Peyer's patch (tissue), 4 donors: ENCODE measurements at regions not wholly inside any gene's neighbourhood (a gene's known extent, or its start where the extent isn't known, plus 50 kb on each side); places are given as distances from the start of the nearest gene placed in this dataset.

ENCODE experiments used
- DNase-seq, 3 donors: peaks; one replicate each; pipeline ENCODE4 v3.0.0-alpha.2; 2017 to 2019
- H3K27ac ChIP-seq, 4 donors: fragments of 200-600 bp; sonication (generic); one replicate each; pipeline ENCODE4 v1.5.1; 2016 to 2019
- H3K27me3 ChIP-seq, 2 donors: fragments of 200-600 bp; sonication (generic); one replicate each; pipeline ENCODE4 v1.5.1; 2019
- H3K36me3 ChIP-seq, 3 donors: fragments of 200-600 bp; sonication (generic); one replicate each; pipeline ENCODE4 v1.5.1; 2016 to 2019
- H3K4me1 ChIP-seq, 4 donors: fragments of 200-600 bp; sonication (generic); one replicate each; pipeline ENCODE4 v1.5.1; 2016 to 2019
- H3K4me3 ChIP-seq, 4 donors: fragments of 200-600 bp; sonication (generic); 1 replicate in 3 of 4; 2 replicates in 1 of 4; pipeline ENCODE4 v1.5.1; 2016 to 2019; ENCODE audit warnings: mild to moderate bottlenecking in 1 of 4
- H3K9me3 ChIP-seq, 4 donors: fragments of 200-600 bp; sonication (generic); one replicate each; pipeline ENCODE4 v1.5.1; 2016 to 2019; ENCODE audit warnings: mild to moderate bottlenecking in 1 of 4
- CTCF ChIP-seq, 6 experiments: fragments of 450-650 bp in 4 of 6; fragments of 200-600 bp in 2 of 6; sonication (generic) in 1 of 6; IDR thresholded peaks; one replicate each; pipeline ENCODE4 v1.5.1; 2017 to 2019; ENCODE audit warnings: antibody characterized with exemption in 6 of 6, mild to moderate bottlenecking in 3 of 6, moderate library complexity in 1 of 6
- POLR2A ChIP-seq, 2 donors: fragments of 450-650 bp; IDR thresholded peaks; one replicate each; pipeline ENCODE4 v1.5.1; 2017; ENCODE audit warnings: antibody characterized with exemption in 2 of 2, mild to moderate bottlenecking in 2 of 2, moderate library complexity in 2 of 2

GRCh38 chr1:4509206-4509605 lies 145.2 kb upstream of the AJAP1 start:
- no peaks in the 10 kb centered on the region for H3K9me3 ChIP-seq
- H3K27ac ChIP-seq, result no peak overlapping the region
- no peak for DNase-seq
- no peaks in the 10 kb centered on the region for H3K27me3 ChIP-seq
- no peak overlapping the region for H3K4me3 ChIP-seq
- no peaks in the 10 kb centered on the region for H3K36me3 ChIP-seq
- no peak for TF ChIP-seq POLR2A (IDR thresholded peaks at IDR 0.05)
- no peak for TF ChIP-seq CTCF (IDR thresholded peaks at IDR 0.05)
- H3K4me1 ChIP-seq, result no peaks in the 10 kb centered on the region

DNA sequence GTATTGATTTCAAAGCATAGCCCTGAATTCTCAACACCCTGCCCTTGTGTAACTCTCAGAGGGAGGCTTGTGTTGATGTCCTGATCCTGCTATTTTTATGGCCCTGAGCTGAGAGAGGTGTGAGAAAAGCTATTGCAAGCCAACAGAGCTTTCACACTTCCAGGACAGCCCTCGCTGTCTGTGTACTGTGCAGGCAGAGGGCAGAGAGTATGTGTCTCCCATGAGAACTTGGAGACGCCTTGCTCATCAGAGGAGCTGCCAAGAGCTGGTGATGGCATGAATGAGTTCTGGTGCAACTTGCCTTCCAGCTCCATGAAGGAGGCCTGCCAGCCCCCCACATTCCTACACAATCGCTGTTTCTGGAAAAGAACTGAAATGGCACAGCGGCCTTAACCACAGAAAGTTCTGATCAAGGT lies 144.1 kb upstream of the AJAP1 start:
- no peak for DNase-seq
- H3K27me3 ChIP-seq, result no peaks in the 10 kb centered on the region
- TF ChIP-seq POLR2A (IDR thresholded peaks at IDR 0.05) (no peak), CTCF (IDR thresholded peaks at IDR 0.05) (no peak)
- H3K36me3 ChIP-seq, result no peaks in the 10 kb centered on the region
- H3K4me3 ChIP-seq, result no peak overlapping the region
- no peak overlapping the region for H3K27ac ChIP-seq
- no peaks in the 10 kb centered on the region for H3K4me1 ChIP-seq
- H3K9me3 ChIP-seq, result no peaks in the 10 kb centered on the region

- Histone ChIP-seq H3K4me1 (no peaks in the 10 kb centered on the region), H3K27me3 (no peaks in the 10 kb centered on the region), H3K4me3 (no peak overlapping the region), H3K9me3 (no peaks in the 10 kb centered on the region), H3K27ac (no peak overlapping the region), H3K36me3 (no peaks in the 10 kb centered on the region)
- DNase-seq, result no peak
- TF ChIP-seq POLR2A (IDR thresholded peaks at IDR 0.05) (no peak), CTCF (IDR thresholded peaks at IDR 0.05) (no peak)
Measured at GRCh38 chr1:4511374-4511773, 143.0 kb upstream of the AJAP1 start.

GRCh38 chr1:4512636-4513035 lies 141.8 kb upstream of the AJAP1 start:
- no peak overlapping the region for H3K4me3 ChIP-seq
- no peaks in the 10 kb centered on the region for H3K27me3 ChIP-seq
- no peaks in the 10 kb centered on the region for H3K36me3 ChIP-seq
- TF ChIP-seq POLR2A (IDR thresholded peaks at IDR 0.05) (no peak), CTCF (IDR thresholded peaks at IDR 0.05) (no peak)
- no peaks in the 10 kb centered on the region for H3K9me3 ChIP-seq
- no peaks in the 10 kb centered on the region for H3K4me1 ChIP-seq
- no peak overlapping the region for H3K27ac ChIP-seq
- no peak for DNase-seq

GRCh38 chr1:4513685-4514084 lies 140.7 kb upstream of the AJAP1 start:
- Histone ChIP-seq H3K4me3 (no peak overlapping the region), H3K36me3 (no peaks in the 10 kb centered on the region), H3K27me3 (no peaks in the 10 kb centered on the region), H3K27ac (no peak overlapping the region), H3K4me1 (no peaks in the 10 kb centered on the region), H3K9me3 (no peaks in the 10 kb centered on the region)
- DNase-seq, result no peak
- TF ChIP-seq CTCF (IDR thresholded peaks at IDR 0.05) (no peak), POLR2A (IDR thresholded peaks at IDR 0.05) (no peak)

DNA sequence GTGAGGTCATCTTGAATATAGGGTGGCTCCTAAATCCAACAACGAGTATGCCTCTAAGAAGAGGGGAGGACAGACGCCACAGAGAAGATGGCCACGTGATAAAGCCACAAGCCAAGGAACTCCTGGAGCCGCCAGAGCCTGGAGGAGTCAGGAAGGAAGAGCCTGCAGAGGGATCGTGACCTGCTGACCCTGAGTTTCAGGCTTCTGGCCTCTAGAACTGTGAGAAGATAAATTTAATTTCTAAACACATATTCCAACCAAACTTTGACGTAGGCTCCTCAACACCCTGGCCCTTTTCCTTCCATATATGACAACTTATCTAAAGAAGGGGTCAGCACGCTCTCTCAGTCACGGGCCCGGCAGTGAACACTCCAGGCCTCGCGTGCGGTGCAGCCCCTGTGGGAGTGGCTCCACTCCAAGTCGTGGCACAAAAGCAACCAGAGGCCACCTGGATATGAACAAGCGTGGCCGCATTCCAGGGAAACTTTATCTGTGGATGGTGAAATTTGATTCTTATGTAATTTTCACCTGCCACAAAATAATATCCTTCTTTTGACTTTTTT lies 138.6 kb upstream of the AJAP1 start:
- Histone ChIP-seq H3K27me3 (no peaks in the 10 kb centered on the region), H3K27ac (no peak overlapping the region), H3K36me3 (no peaks in the 10 kb centered on the region), H3K4me3 (no peak overlapping the region), H3K9me3 (no peaks in the 10 kb centered on the region), H3K4me1 (no peaks in the 10 kb centered on the region)
- no peak for TF ChIP-seq CTCF (IDR thresholded peaks at IDR 0.05)
- no peak for TF ChIP-seq POLR2A (IDR thresholded peaks at IDR 0.05)
- DNase-seq, result no peak
